ENCODE measurements at regions not wholly inside any gene's neighbourhood (a gene's known extent, or its start where the extent isn't known, plus 50 kb on each side); places are given as distances from the start of the nearest gene placed in this dataset.

- Histone ChIP-seq H3K4me2 (ENCODE audit: low read length) (no peak overlapping the region), H2AFZ (ENCODE audit: low read depth, low read length) (no peak overlapping the region), H3K9ac (ENCODE audit: low read length) (no peak overlapping the region), H3K4me3 (ENCODE audit: low read length) (no peak overlapping the region), H3F3A (ENCODE audit: insufficient read depth, low read length, poor library complexity, severe bottlenecking) (no peaks in the 10 kb centered on the region), H3K36me3 (ENCODE audit: insufficient read depth, low read length) (no peaks in the 10 kb centered on the region), H3K27ac (ENCODE audit: low read length) (no peak overlapping the region), H4K20me1 (ENCODE audit: insufficient read depth) (no peaks in the 10 kb centered on the region), H3K27me3 (ENCODE audit: insufficient read depth, low read depth, low read length) (no peaks in the 10 kb centered on the region), H3K79me2 (replicated peaks; ENCODE audit: insufficient read depth, low read length) (no peaks in the 10 kb centered on the region), H3K9me2 (ENCODE audit: insufficient read depth, low read length) (no peaks in the 10 kb centered on the region), H3K9me3 (ENCODE audit: low read length) (no peaks in the 10 kb centered on the region)
- TF ChIP-seq MXI1 (conservative IDR thresholded peaks at IDR 0.05; ENCODE audit: poor library complexity, severe bottlenecking) = no peak
- no peak for TF ChIP-seq RAD21 (conservative IDR thresholded peaks at IDR 0.05)
- no peak for TF ChIP-seq POLR2AphosphoS5 (IDR thresholded peaks at IDR 0.05)
These were observed 131.1 kb downstream of the NEDD1 start for GRCh38 chr12:97038131-97038530.

DNA sequence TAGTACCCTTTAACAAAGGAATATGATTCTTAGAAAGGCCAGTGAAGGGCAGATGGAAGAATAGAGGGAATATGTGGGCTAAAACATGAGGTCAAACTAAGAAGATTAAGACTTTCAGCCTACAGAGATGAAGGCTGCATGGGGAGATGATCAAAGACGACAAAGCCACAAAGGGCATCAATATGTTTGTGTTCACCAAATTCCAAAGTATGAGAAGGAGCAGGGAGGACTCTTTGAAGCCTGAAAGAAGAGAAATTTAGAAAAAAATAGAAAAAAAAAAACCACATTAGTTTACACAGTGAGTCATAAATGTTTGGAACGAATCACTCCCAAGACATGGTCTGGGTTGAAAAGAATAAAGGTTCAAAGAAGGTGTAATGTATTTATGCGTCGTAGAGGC lies 131.8 kb downstream of the NEDD1 start:
- H3K27ac ChIP-seq (ENCODE audit: low read length) = no peak overlapping the region
- no peak for TF ChIP-seq SMC3 (conservative IDR thresholded peaks at IDR 0.05; ENCODE audit: poor library complexity)
- TF ChIP-seq MXI1 (conservative IDR thresholded peaks at IDR 0.05; ENCODE audit: poor library complexity, severe bottlenecking) = no peak
- TF ChIP-seq TAF1 (IDR thresholded peaks at IDR 0.05; ENCODE audit: low read depth) = no peak
- no peak for TF ChIP-seq POLR2AphosphoS5 (IDR thresholded peaks at IDR 0.05)
- TF ChIP-seq EP300 (conservative IDR thresholded peaks at IDR 0.05; ENCODE audit: poor library complexity, severe bottlenecking) = no peak
- TF ChIP-seq, protein P1, sequence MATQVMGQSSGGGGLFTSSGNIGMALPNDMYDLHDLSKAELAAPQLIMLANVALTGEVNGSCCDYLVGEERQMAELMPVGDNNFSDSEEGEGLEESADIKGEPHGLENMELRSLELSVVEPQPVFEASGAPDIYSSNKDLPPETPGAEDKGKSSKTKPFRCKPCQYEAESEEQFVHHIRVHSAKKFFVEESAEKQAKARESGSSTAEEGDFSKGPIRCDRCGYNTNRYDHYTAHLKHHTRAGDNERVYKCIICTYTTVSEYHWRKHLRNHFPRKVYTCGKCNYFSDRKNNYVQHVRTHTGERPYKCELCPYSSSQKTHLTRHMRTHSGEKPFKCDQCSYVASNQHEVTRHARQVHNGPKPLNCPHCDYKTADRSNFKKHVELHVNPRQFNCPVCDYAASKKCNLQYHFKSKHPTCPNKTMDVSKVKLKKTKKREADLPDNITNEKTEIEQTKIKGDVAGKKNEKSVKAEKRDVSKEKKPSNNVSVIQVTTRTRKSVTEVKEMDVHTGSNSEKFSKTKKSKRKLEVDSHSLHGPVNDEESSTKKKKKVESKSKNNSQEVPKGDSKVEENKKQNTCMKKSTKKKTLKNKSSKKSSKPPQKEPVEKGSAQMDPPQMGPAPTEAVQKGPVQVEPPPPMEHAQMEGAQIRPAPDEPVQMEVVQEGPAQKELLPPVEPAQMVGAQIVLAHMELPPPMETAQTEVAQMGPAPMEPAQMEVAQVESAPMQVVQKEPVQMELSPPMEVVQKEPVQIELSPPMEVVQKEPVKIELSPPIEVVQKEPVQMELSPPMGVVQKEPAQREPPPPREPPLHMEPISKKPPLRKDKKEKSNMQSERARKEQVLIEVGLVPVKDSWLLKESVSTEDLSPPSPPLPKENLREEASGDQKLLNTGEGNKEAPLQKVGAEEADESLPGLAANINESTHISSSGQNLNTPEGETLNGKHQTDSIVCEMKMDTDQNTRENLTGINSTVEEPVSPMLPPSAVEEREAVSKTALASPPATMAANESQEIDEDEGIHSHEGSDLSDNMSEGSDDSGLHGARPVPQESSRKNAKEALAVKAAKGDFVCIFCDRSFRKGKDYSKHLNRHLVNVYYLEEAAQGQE (IDR thresholded peaks at IDR 0.05; ENCODE audit: borderline replicate concordance) = no peak
- no peak for TF ChIP-seq EZH2 (IDR thresholded peaks at IDR 0.05; ENCODE audit: borderline replicate concordance, insufficient read depth, low read length, poor library complexity, severe bottlenecking)
- TF ChIP-seq, protein P2, sequence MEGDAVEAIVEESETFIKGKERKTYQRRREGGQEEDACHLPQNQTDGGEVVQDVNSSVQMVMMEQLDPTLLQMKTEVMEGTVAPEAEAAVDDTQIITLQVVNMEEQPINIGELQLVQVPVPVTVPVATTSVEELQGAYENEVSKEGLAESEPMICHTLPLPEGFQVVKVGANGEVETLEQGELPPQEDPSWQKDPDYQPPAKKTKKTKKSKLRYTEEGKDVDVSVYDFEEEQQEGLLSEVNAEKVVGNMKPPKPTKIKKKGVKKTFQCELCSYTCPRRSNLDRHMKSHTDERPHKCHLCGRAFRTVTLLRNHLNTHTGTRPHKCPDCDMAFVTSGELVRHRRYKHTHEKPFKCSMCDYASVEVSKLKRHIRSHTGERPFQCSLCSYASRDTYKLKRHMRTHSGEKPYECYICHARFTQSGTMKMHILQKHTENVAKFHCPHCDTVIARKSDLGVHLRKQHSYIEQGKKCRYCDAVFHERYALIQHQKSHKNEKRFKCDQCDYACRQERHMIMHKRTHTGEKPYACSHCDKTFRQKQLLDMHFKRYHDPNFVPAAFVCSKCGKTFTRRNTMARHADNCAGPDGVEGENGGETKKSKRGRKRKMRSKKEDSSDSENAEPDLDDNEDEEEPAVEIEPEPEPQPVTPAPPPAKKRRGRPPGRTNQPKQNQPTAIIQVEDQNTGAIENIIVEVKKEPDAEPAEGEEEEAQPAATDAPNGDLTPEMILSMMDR (IDR thresholded peaks at IDR 0.05; ENCODE audit: poor library complexity, severe bottlenecking) = no peak
- no peak for TF ChIP-seq RAD21 (conservative IDR thresholded peaks at IDR 0.05)
- H3K4me2 ChIP-seq (ENCODE audit: low read length) = no peak overlapping the region
- no peak overlapping the region for H2AFZ ChIP-seq (ENCODE audit: low read depth, low read length)
- no peak overlapping the region for H3K9ac ChIP-seq (ENCODE audit: low read length)
- no peaks in the 10 kb centered on the region for H3K36me3 ChIP-seq (ENCODE audit: insufficient read depth, low read length)
- H4K20me1 ChIP-seq (ENCODE audit: insufficient read depth) = no peaks in the 10 kb centered on the region
- no peaks in the 10 kb centered on the region for H3K79me2 ChIP-seq (replicated peaks; ENCODE audit: insufficient read depth, low read length)
- H3K9me3 ChIP-seq (ENCODE audit: low read length) = no peaks in the 10 kb centered on the region
- no peaks in the 10 kb centered on the region for H3F3A ChIP-seq (ENCODE audit: insufficient read depth, low read length, poor library complexity, severe bottlenecking)
- H3K4me3 ChIP-seq (ENCODE audit: low read length) = no peak overlapping the region
- H3K9me2 ChIP-seq (ENCODE audit: insufficient read depth, low read length) = no peaks in the 10 kb centered on the region
- no peaks in the 10 kb centered on the region for H3K27me3 ChIP-seq (ENCODE audit: insufficient read depth, low read depth, low read length)

GRCh38 chr12:97046901-97047300 lies 139.8 kb downstream of the NEDD1 start:
- TF ChIP-seq, protein P2 (IDR thresholded peaks at IDR 0.05; ENCODE audit: poor library complexity, severe bottlenecking) = no peak
- TF ChIP-seq RAD21 (conservative IDR thresholded peaks at IDR 0.05) = no peak
- TF ChIP-seq POLR2AphosphoS5 (IDR thresholded peaks at IDR 0.05) = no peak
- TF ChIP-seq TAF1 (IDR thresholded peaks at IDR 0.05; ENCODE audit: low read depth) = no peak
- no peak for TF ChIP-seq EZH2 (IDR thresholded peaks at IDR 0.05; ENCODE audit: borderline replicate concordance, insufficient read depth, low read length, poor library complexity, severe bottlenecking)
- TF ChIP-seq, protein P1 (IDR thresholded peaks at IDR 0.05; ENCODE audit: borderline replicate concordance) = no peak
- no peak overlapping the region for H3K9ac ChIP-seq (ENCODE audit: low read length)
- H3F3A ChIP-seq (ENCODE audit: insufficient read depth, low read length, poor library complexity, severe bottlenecking) = no peaks in the 10 kb centered on the region
- H2AFZ ChIP-seq (ENCODE audit: low read depth, low read length) = no peak overlapping the region
- no peaks in the 10 kb centered on the region for H3K9me2 ChIP-seq (ENCODE audit: insufficient read depth, low read length)
- H3K4me3 ChIP-seq (ENCODE audit: low read length) = no peak overlapping the region
- H3K36me3 ChIP-seq (ENCODE audit: insufficient read depth, low read length) = no peaks in the 10 kb centered on the region
- H3K4me2 ChIP-seq (ENCODE audit: low read length) = no peak overlapping the region
- H3K79me2 ChIP-seq (replicated peaks; ENCODE audit: insufficient read depth, low read length) = no peaks in the 10 kb centered on the region
- H4K20me1 ChIP-seq (ENCODE audit: insufficient read depth) = no peaks in the 10 kb centered on the region
- no peaks in the 10 kb centered on the region for H3K27me3 ChIP-seq (ENCODE audit: insufficient read depth, low read depth, low read length)
- H3K9me3 ChIP-seq (ENCODE audit: low read length) = no peaks in the 10 kb centered on the region
- H3K27ac ChIP-seq (ENCODE audit: low read length) = no peak overlapping the region

Data from neural cell (in vitro differentiated cells).